K562 (cell line): ENCODE measurements at regions not wholly inside any gene's neighbourhood (a gene's known extent, or its start where the extent isn't known, plus 50 kb on each side); places are given as distances from the start of the nearest gene placed in this dataset.
"Not testable (repeated sequence)": the region's sequence is repeated elsewhere in the genome, so short reads cannot be mapped to it uniquely, and the experiment has no call there.

Experiments
- ATAC-seq: fragments of 200-7000 bp; cut with Tn5 transposase; 3 replicates; pipeline ENCODE4 v1.9.1; 2020; ENCODE audit warnings: moderate library complexity
- BruUV-seq: library from RNA; stranded (reverse); fragments of 400-500 nt; replicated peaks from 2 replicates; lab custom pipeline; 2021; lab: Mats Ljungman, UMichigan
- CTCF ChIA-PET: fragments of 300-600 bp; formaldehyde crosslinking; extraction: SDS; loops from one replicate; lab custom pipeline; 2021; ENCODE audit warnings: low intra/inter-chr PET ratio; lab: Yijun Ruan, JAX
- POLR2A ChIA-PET: fragments of 300-600, 350-650 bp; sonication (Branson Sonifier 250); formaldehyde crosslinking; extraction: SDS; loops from one replicate; lab custom pipeline; 2021; ENCODE audit warnings: antibody characterized with exemption, inconsistent platforms; lab: Yijun Ruan, JAX
- DNase-seq, 4 experiments: peaks; one replicate each; pipeline versions ENCODE4 v3.0.0 to v3.0.0-alpha.2; 2011 to 2018; ENCODE audit warnings: low spot score in 3 of 4, mixed read lengths in 3 of 4; ENCODE audit errors: extremely low read depth in 1 of 4
- FAIRE-seq: peaks from 2 replicates; lab custom pipeline; 2011; peaks lifted over from hg19 to GRCh38; lab: Jason Lieb, UNC
- H2AFZ ChIP-seq: 2 replicates; pipeline ENCODE4 v1.6.0; 2011; ENCODE audit warnings: low read depth, low read length, control low read depth, inconsistent platforms
- H3K27ac ChIP-seq: fragments of 200-600 bp; 3 replicates; pipeline ENCODE4 v1.8.0; 2011; ENCODE audit warnings: low read depth, mild to moderate bottlenecking, control low read depth, inconsistent platforms, low read length, moderate library complexity, mixed read lengths; ENCODE audit errors: extremely low read depth
- H3K27me3 ChIP-seq, 2 experiments: fragments of 300-600 bp in 1 of 2; 2 replicates in 1 of 2; 3 replicates in 1 of 2; pipeline versions ENCODE4 v1.6.0 to v1.8.0; 2011; ENCODE audit warnings: inconsistent platforms in 2 of 2, low read length in 2 of 2, mild to moderate bottlenecking in 1 of 2, mixed read lengths in 1 of 2, moderate library complexity in 1 of 2; ENCODE audit not compliant: control insufficient read depth in 2 of 2, insufficient read depth in 2 of 2
- H3K36me3 ChIP-seq: fragments of 300-600 bp; 3 replicates; pipeline ENCODE4 v1.8.0; 2011; ENCODE audit warnings: mild to moderate bottlenecking, low read length, inconsistent platforms; ENCODE audit not compliant: control insufficient read depth, insufficient read depth
- H3K4me1 ChIP-seq, 2 experiments: fragments of 200-600 bp in 1 of 2; replicated peaks in 1 of 2; 2 replicates in 1 of 2; 3 replicates in 1 of 2; pipeline versions ENCODE4 v1.5.1 to v1.8.0; 2011; ENCODE audit warnings: inconsistent platforms in 2 of 2, low read length in 2 of 2, mild to moderate bottlenecking in 1 of 2, mixed read lengths in 1 of 2, moderate library complexity in 1 of 2; ENCODE audit not compliant: control insufficient read depth in 2 of 2, insufficient read depth in 2 of 2
- H3K4me2 ChIP-seq: 2 replicates; pipeline ENCODE4 v1.6.1; 2011; ENCODE audit warnings: low read length, control low read depth, inconsistent platforms, mixed read lengths; ENCODE audit not compliant: insufficient read depth
- H3K4me3 ChIP-seq: fragments of 200-600 bp; sonication (generic), shearing (Covaris generic); 2 replicates; pipeline ENCODE4 v1.5.1; 2016; ENCODE audit warnings: control low read depth, inconsistent platforms
- H3K79me2 ChIP-seq: fragments of 200-600 bp; 3 replicates; pipeline ENCODE4 v1.8.0; 2011; ENCODE audit warnings: low read length, inconsistent platforms; ENCODE audit not compliant: control insufficient read depth, insufficient read depth
- H3K9ac ChIP-seq, 2 experiments: 2 replicates each; pipeline versions ENCODE4 v1.6.0 to v1.6.1; 2011; ENCODE audit warnings: low read depth in 2 of 2, low read length in 2 of 2, control low read depth in 1 of 2, inconsistent platforms in 1 of 2, mild to moderate bottlenecking in 1 of 2, mixed read lengths in 1 of 2; ENCODE audit not compliant: insufficient read depth in 1 of 2
- H3K9me1 ChIP-seq: one replicate; pipeline ENCODE4 v1.6.0; 2011; ENCODE audit warnings: inconsistent platforms, mild to moderate bottlenecking, low read length, moderate library complexity; ENCODE audit not compliant: control insufficient read depth, insufficient read depth
- H3K9me3 ChIP-seq: replicated peaks from 2 replicates; pipeline ENCODE4 v1.5.1; 2011; ENCODE audit warnings: low read depth, low read length, inconsistent platforms; ENCODE audit not compliant: control insufficient read depth, insufficient read depth
- H4K20me1 ChIP-seq: replicated peaks from 2 replicates; pipeline ENCODE4 v1.6.1; 2011; ENCODE audit warnings: low read length, inconsistent platforms, mixed read lengths; ENCODE audit not compliant: control insufficient read depth, insufficient read depth
- ARNT ChIP-seq, 2 experiments: fragments of 450-650 bp; IDR thresholded peaks; 2 replicates each; pipeline ENCODE4 v1.6.1; 2016; ENCODE audit warnings: mild to moderate bottlenecking in 1 of 2
- ATF1 ChIP-seq, 2 experiments: fragments of 450-650 bp in 1 of 2; IDR thresholded peaks; 2 replicates each; pipeline ENCODE4 v1.6.1; 2016; ENCODE audit warnings: missing compliant biosample characterization in 1 of 2, missing genetic modification characterization in 1 of 2
- ATF3 ChIP-seq, 2 experiments: fragments of 450-650 bp in 1 of 2; sonication (generic) in 1 of 2; formaldehyde crosslinking in 1 of 2; IDR thresholded peaks in 1 of 2; conservative IDR thresholded peaks in 1 of 2; 2 replicates each; pipeline versions ENCODE4 v1.6.1 to v1.8.1; 2016 to 2023; ENCODE audit warnings: mild to moderate bottlenecking in 2 of 2, moderate library complexity in 2 of 2, inconsistent platforms in 1 of 2, missing genetic modification reagents in 1 of 2
- ATF7 ChIP-seq: fragments of 450-650 bp; IDR thresholded peaks from 2 replicates; pipeline ENCODE4 v1.7.1; 2014; ENCODE audit warnings: mild to moderate bottlenecking, moderate library complexity
- ID3 ChIP-seq, 2 experiments: fragments of 250-450 bp in 1 of 2; fragments of 450-650 bp in 1 of 2; sonication (Bioruptor Pico) in 1 of 2; IDR thresholded peaks; 2 replicates each; pipeline versions ENCODE4 v1.6.1 to v1.8.0; 2016 to 2021; ENCODE audit warnings: mild to moderate bottlenecking in 2 of 2, moderate library complexity in 2 of 2, missing compliant biosample characterization in 1 of 2, missing genetic modification characterization in 1 of 2
- WGBS: fragments of 100-300 bp; shearing (Covaris generic); methylation state at CpG from one replicate; pipeline ENCODE4 v1.1.6; 2016; ENCODE audit warnings: low coverage, mixed read lengths; ENCODE audit not compliant: insufficient coverage; ENCODE audit errors: missing lambda C conversion rate; 5-methylcytosine and 5-hydroxymethylcytosine counted together
- in situ Hi-C: fragments of 300-500 bp; cut with MboI; formaldehyde crosslinking; loops from 4 replicates; pipeline ENCODE4 v1.15.0; 2018; ENCODE audit warnings: inconsistent platforms, mixed read lengths
- intact Hi-C: fragments of 100-400 bp; cut with micrococcal nuclease; formaldehyde crosslinking; loops from 2 replicates; pipeline ENCODE4 v1.14.2; 2022

- H2AFZ ChIP-seq: no peak overlapping the region
- H3K4me1 ChIP-seq: no peaks in the 10 kb centered on the region
- H3K27ac ChIP-seq: no peak overlapping the region
- BruUV-seq: no TSS peak
- WGBS: 0% methylated on average over 5 of the region's 5 CpGs
- CTCF ChIA-PET: no interaction called here
- intact Hi-C loops (no loop called here), in situ Hi-C loops (no loop called here)
- ATAC-seq (no peak), FAIRE-seq (no peak), DNase-seq (no peak)
- H3K27me3 ChIP-seq: no peaks in the 10 kb centered on the region
- no peak overlapping the region for H3K4me3 ChIP-seq
- peak; percentile 29; the same call in 1 of the 2 replicates for TF ChIP-seq ATF7
- TF ChIP-seq ARNT (IDR thresholded peaks at IDR 0.05): no peak
- peak; percentile 42; the same call in 1 of the 2 replicates for TF ChIP-seq ATF3 (IDR thresholded peaks at IDR 0.05)
- no peak for TF ChIP-seq ATF3 (CRISPR knock-in tag; conservative IDR thresholded peaks at IDR 0.05)
- TF ChIP-seq ID3 (CRISPR knock-in tag; IDR thresholded peaks at IDR 0.05): no peak
- TF ChIP-seq ID3 (tag; IDR thresholded peaks at IDR 0.05): no peak
- TF ChIP-seq ATF1 (CRISPR knock-in tag; IDR thresholded peaks at IDR 0.05): no peak
- TF ChIP-seq ATF1 (tag; IDR thresholded peaks at IDR 0.05): 0 out of 2 replicates have a peak, but pooled peaks have one; percentile 24
- H3K4me2 ChIP-seq: no peak overlapping the region
- no peak overlapping the region for H3K9ac ChIP-seq
- POLR2A ChIA-PET: no interaction called here
- no peaks in the 10 kb centered on the region for H3K36me3 ChIP-seq
- no peaks in the 10 kb centered on the region for H3K79me2 ChIP-seq
- H3K9me3 ChIP-seq: no peaks in the 10 kb centered on the region
- H3K9me1 ChIP-seq: no peaks in the 10 kb centered on the region
- no peaks in the 10 kb centered on the region for H4K20me1 ChIP-seq
Observed at GRCh38 chr4:164096766-164097518, 602.5 kb downstream of the TMA16 start.

DNA sequence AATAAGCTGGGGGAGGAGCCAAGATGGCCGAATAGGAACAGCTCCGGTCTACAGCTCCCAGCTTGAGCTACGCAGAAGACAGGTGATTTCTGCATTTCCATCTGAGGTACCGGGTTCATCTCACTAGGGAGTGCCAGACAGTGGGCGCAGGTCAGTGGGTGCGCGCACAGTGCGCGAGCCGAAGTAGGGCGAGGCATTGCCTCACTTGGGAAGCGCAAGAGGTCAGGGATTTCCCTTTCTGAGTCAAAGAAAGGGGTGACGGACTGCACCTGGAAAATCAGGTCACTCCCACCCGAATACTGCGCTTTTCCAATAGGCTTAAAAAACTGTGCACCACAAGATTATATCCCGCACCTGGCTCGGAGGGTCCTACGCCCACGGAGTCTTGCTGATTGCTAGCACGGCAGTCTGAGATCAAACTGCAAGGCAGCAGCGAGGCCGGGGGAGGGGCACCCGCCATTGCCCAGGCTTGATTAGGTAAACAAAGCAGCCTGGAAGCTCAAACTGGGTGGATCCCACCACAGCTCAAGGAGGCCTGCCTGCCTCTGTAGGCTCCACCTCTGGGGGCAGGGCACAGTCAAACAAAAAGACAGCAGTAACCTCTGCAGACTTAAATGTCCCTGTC is 606.4 kb downstream of the TMA16 start:
- ATAC-seq, FAIRE-seq: not testable (repeated sequence)

More for the DNA sequence above, 606.4 kb downstream of the TMA16 start:
- H3K27me3 ChIP-seq, CTCF ChIA-PET, H3K4me2 ChIP-seq, BruUV-seq, H4K20me1 ChIP-seq, in situ Hi-C loops, H2AFZ ChIP-seq, H3K36me3 ChIP-seq, H3K4me1 ChIP-seq, H3K4me3 ChIP-seq, POLR2A ChIA-PET, H3K79me2 ChIP-seq, H3K9me3 ChIP-seq, DNase-seq, H3K27ac ChIP-seq, H3K9me1 ChIP-seq, H3K9ac ChIP-seq, intact Hi-C loops: not testable (repeated sequence)
- WGBS: 4% methylated on average over 10 of the region's 23 CpGs
